Type B pancreatic cell (in vitro differentiated cells): ENCODE measurements at regions not wholly inside any gene's neighbourhood (a gene's known extent, or its start where the extent isn't known, plus 50 kb on each side); places are given as distances from the start of the nearest gene placed in this dataset.
"Not testable (repeated sequence)": the region's sequence is repeated elsewhere in the genome, so short reads cannot be mapped to it uniquely, and the experiment has no call there.

Experiments
- DNase-seq: peaks from one replicate; pipeline ENCODE4 v3.0.0; 2021; ENCODE audit warnings: mixed read lengths; ENCODE audit not compliant: unreplicated experiment; ENCODE audit errors: extremely low spot score
- H3K27ac Mint-ChIP-seq: 2 replicates; pipeline ENCODE4 v1.8.0; 2021; ENCODE audit warnings: mild to moderate bottlenecking, mixed read lengths
- H3K27me3 Mint-ChIP-seq: 2 replicates; pipeline ENCODE4 v1.8.0; 2021; ENCODE audit warnings: mixed read lengths
- H3K36me3 Mint-ChIP-seq: 2 replicates; pipeline ENCODE4 v1.8.0; 2021; ENCODE audit warnings: mixed read lengths
- H3K4me1 Mint-ChIP-seq: one replicate; pipeline ENCODE4 v1.8.0; 2021; ENCODE audit warnings: mixed read lengths; ENCODE audit not compliant: unreplicated experiment
- H3K4me3 Mint-ChIP-seq: 2 replicates; pipeline ENCODE4 v1.8.0; 2021; ENCODE audit warnings: mild to moderate bottlenecking, mixed read lengths
- H3K9me3 Mint-ChIP-seq: 2 replicates; pipeline ENCODE4 v1.8.0; 2021; ENCODE audit warnings: mixed read lengths
- TF ChIP-seq, protein P1 (sequence below): fragments of 200-600 bp; sonication (generic); conservative IDR thresholded peaks from 2 replicates; pipeline ENCODE4 v1.5.0; 2021; ENCODE audit warnings: antibody characterized with exemption, mild to moderate bottlenecking

DNA sequence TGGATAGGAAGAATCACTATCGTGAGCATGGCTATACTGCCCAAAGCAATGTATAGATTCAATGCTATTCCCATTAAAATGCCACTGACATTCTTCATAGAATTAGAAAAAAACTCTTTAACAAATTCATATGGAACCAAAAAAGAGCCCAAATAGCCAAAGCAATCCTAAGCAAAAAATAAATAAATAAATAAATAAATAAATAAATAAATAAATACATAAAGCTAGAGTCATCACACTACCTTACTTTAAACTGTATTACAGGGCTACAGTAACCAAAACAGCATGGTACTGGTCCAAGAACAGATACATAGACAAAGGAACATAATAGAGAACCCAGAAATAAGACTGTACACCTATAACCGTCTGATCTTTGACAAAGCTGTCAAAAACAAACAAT is 180.4 kb upstream of the CDKN2B start:
- no peak overlapping the region for H3K4me3 Mint-ChIP-seq

DNA sequence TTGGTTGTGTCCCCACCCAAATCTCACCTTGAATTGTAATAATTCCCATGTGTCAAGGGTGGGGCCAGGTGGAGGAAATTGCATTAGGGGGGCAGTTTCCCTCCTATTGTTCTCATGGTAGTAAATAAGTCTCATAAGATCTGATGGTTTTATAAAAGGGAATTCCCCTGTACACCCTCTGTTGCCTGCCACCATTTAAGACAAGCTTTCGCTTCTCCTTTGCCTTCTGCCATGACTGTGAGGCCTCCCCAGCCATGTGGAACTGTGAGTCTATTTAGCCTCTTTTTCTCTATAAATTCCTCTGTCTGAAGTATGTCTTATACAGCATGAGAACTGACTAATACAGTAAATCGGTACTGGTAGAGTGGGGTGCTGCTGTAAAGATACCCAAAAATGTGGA is 187.9 kb upstream of the CDKN2B start:
- H3K27ac Mint-ChIP-seq, H3K36me3 Mint-ChIP-seq, H3K9me3 Mint-ChIP-seq, H3K4me3 Mint-ChIP-seq, H3K4me1 Mint-ChIP-seq, DNase-seq, H3K27me3 Mint-ChIP-seq: not testable (repeated sequence)

More for the DNA sequence above, 180.4 kb upstream of the CDKN2B start:
- Mint-ChIP-seq H3K27ac (no peak overlapping the region), H3K27me3 (peaks cover 6% of the 10 kb centered on the region), H3K4me1 (no peaks in the 10 kb centered on the region), H3K9me3 (no peaks in the 10 kb centered on the region), H3K36me3 (no peaks in the 10 kb centered on the region)
- TF ChIP-seq, protein P1, sequence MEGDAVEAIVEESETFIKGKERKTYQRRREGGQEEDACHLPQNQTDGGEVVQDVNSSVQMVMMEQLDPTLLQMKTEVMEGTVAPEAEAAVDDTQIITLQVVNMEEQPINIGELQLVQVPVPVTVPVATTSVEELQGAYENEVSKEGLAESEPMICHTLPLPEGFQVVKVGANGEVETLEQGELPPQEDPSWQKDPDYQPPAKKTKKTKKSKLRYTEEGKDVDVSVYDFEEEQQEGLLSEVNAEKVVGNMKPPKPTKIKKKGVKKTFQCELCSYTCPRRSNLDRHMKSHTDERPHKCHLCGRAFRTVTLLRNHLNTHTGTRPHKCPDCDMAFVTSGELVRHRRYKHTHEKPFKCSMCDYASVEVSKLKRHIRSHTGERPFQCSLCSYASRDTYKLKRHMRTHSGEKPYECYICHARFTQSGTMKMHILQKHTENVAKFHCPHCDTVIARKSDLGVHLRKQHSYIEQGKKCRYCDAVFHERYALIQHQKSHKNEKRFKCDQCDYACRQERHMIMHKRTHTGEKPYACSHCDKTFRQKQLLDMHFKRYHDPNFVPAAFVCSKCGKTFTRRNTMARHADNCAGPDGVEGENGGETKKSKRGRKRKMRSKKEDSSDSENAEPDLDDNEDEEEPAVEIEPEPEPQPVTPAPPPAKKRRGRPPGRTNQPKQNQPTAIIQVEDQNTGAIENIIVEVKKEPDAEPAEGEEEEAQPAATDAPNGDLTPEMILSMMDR = no peak
- no peak for DNase-seq

DNA sequence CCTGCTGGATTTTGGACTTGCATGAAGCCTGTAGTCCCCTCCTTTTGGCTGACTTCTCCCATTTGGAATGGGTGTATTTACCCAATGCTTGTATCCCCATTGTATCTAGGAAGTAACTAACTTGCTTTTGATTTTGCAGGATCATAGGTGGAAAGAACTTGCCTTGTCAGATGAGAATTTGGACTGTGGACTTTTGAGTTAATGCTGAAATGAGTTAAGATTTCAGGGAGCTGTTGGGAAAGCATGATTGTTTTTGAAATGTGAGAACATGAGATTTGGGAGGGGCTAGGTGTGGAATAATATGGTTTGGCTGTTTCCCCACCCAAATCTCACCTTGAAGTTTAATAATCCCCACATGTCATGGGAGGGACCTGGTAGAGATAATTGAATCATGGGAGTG is 189.6 kb upstream of the CDKN2B start:
- Mint-ChIP-seq H3K4me3 (no peak overlapping the region), H3K4me1 (no peaks in the 10 kb centered on the region), H3K9me3 (peaks cover 5% of the 10 kb centered on the region), H3K36me3 (no peaks in the 10 kb centered on the region), H3K27me3 (peaks cover 6% of the 10 kb centered on the region), H3K27ac (no peak overlapping the region)
- DNase-seq = no peak
- TF ChIP-seq, protein P1 = no peak

DNA sequence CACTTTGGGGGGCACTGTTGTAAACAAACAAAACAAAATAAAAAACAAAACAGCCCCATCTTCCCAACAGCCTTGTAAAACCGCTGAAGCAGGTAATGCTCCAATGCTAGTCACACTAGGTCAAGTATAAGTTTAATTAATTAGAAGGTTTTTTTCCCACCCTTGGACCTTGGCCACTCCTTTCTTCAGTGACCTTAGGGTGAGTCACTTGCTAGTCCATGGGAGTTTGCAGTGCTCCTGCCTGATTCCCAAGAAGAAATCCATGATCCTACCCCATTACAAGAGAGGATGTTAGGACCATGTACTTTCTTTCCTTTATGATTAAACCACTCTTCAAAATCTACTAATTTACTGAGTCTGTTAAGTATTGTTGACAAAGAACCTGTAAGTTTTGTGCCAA is 192.2 kb upstream of the CDKN2B start:
- DNase-seq = no peak
- no peak overlapping the region for H3K27ac Mint-ChIP-seq
- TF ChIP-seq, protein P1 = no peak
- H3K4me1 Mint-ChIP-seq = no peaks in the 10 kb centered on the region
- no peak overlapping the region for H3K4me3 Mint-ChIP-seq
- peaks cover 6% of the 10 kb centered on the region for H3K27me3 Mint-ChIP-seq
- H3K36me3 Mint-ChIP-seq = no peaks in the 10 kb centered on the region
- peaks cover 5% of the 10 kb centered on the region for H3K9me3 Mint-ChIP-seq

DNA sequence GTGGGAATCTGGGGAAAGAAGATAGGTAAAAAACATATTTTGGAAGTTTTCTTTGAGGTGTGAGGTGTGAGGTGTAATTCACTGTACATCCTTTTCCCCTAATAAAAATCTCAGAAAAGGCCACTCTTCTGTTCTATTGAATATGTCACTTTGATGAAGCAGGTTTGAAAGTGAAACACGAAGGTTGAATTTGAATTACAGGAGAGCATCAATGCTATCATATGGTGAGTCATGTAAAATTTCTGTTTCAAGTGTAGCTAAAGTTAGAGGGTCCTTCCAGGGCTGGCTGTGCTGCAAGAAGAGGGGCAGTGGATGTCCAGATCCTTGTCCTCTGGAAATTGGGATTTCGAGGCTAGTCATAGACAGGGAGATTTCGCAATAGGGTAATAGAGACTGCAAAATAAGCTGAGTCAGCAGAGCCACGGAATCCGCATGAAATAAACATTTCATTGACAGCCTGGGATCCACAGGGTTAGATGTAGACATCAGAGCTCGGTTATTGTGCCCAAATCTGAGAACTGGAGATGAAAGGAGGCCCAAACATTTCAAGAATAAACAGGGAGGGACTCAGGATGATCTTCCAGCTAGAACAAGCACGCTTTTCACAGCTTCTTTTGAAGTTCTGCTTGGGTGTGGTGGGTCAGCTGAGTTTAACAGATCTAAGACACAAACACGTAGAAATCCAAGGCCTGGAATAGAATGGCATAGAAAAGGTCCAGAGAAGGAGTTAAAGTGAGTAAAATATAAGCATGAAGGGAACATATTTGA is 194.4 kb upstream of the CDKN2B start:
- H3K9me3 Mint-ChIP-seq = peaks cover 5% of the 10 kb centered on the region
- peaks cover 6% of the 10 kb centered on the region for H3K27me3 Mint-ChIP-seq
- TF ChIP-seq, protein P1 = no peak
- peaks cover under 1% of the 10 kb centered on the region for H3K4me1 Mint-ChIP-seq
- H3K36me3 Mint-ChIP-seq = no peaks in the 10 kb centered on the region
- DNase-seq = no peak
- H3K4me3 Mint-ChIP-seq = no peak overlapping the region
- H3K27ac Mint-ChIP-seq = no peak overlapping the region

DNA sequence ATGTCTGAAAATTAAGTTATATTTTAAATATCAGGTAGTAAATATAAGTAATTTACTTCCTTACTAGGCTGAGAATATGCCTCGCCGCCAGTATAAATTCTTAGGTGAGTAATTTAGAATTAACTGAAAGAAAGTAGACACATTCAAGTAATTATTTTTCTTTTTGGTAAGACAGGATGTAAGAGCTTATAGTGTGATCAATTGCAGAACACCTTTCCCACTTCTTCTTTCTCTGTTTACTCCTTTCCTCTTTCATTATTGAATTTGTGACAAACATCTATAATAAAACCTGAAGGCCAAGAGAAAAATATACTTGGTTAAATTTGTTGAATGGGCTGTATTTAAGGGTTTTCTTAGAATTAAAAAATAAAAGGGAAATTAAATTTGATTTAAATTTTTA is 195.1 kb upstream of the CDKN2B start:
- no peak overlapping the region for H3K27ac Mint-ChIP-seq
- DNase-seq = no peak
- peaks cover 5% of the 10 kb centered on the region for H3K9me3 Mint-ChIP-seq
- H3K4me1 Mint-ChIP-seq = peaks cover 7% of the 10 kb centered on the region
- H3K27me3 Mint-ChIP-seq = peaks cover under 1% of the 10 kb centered on the region
- H3K4me3 Mint-ChIP-seq = no peak overlapping the region
- TF ChIP-seq, protein P1 = no peak
- no peaks in the 10 kb centered on the region for H3K36me3 Mint-ChIP-seq
